Testis (tissue), 2 donors: ENCODE measurements at regions not wholly inside any gene's neighbourhood (a gene's known extent, or its start where the extent isn't known, plus 50 kb on each side); places are given as distances from the start of the nearest gene placed in this dataset.

Experiments used
- POLR2A ChIP-seq: fragments of 450-650 bp; IDR thresholded peaks from one replicate; pipeline ENCODE4 v1.6.1; 2017; ENCODE audit warnings: antibody characterized with exemption, mild to moderate bottlenecking, moderate library complexity
- TF ChIP-seq, protein P1 (sequence below), 3 experiments: fragments of 450-650 bp in 2 of 3; fragments of 200-600 bp in 1 of 3; sonication (generic) in 1 of 3; IDR thresholded peaks; one replicate each; pipeline ENCODE4 v1.5.1; 2016 to 2019; ENCODE audit warnings: antibody characterized with exemption in 3 of 3, mild to moderate bottlenecking in 2 of 3, moderate library complexity in 1 of 3

GRCh38 chr15:77865106-77865610 is 212.4 kb downstream of the TBC1D2B start:
- TF ChIP-seq, protein P1, sequence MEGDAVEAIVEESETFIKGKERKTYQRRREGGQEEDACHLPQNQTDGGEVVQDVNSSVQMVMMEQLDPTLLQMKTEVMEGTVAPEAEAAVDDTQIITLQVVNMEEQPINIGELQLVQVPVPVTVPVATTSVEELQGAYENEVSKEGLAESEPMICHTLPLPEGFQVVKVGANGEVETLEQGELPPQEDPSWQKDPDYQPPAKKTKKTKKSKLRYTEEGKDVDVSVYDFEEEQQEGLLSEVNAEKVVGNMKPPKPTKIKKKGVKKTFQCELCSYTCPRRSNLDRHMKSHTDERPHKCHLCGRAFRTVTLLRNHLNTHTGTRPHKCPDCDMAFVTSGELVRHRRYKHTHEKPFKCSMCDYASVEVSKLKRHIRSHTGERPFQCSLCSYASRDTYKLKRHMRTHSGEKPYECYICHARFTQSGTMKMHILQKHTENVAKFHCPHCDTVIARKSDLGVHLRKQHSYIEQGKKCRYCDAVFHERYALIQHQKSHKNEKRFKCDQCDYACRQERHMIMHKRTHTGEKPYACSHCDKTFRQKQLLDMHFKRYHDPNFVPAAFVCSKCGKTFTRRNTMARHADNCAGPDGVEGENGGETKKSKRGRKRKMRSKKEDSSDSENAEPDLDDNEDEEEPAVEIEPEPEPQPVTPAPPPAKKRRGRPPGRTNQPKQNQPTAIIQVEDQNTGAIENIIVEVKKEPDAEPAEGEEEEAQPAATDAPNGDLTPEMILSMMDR (IDR thresholded peaks at IDR 0.05), result no peak
- no peak for TF ChIP-seq POLR2A
